SK-N-SH treated with all-trans-retinoic acid at 6 μM for 48 hours (cell line): ENCODE measurements at regions not wholly inside any gene's neighbourhood (a gene's known extent, or its start where the extent isn't known, plus 50 kb on each side); places are given as distances from the start of the nearest gene placed in this dataset.

Experiments used
- CREB5 ChIP-seq: fragments of 250-450 bp; sonication (Bioruptor Pico); IDR thresholded peaks from 2 replicates; pipeline ENCODE4 v1.5.1; 2020; ENCODE audit warnings: low read depth, mild to moderate bottlenecking, moderate library complexity
- CSDC2 ChIP-seq: fragments of 250-450 bp; sonication (Bioruptor Pico); IDR thresholded peaks from 2 replicates; pipeline ENCODE4 v1.5.0; 2020; ENCODE audit warnings: mild to moderate bottlenecking, moderate library complexity
- PATZ1 ChIP-seq: fragments of 250-450 bp; sonication (Bioruptor Pico); IDR thresholded peaks from 2 replicates; pipeline ENCODE4 v1.8.0; 2020; ENCODE audit warnings: mild to moderate bottlenecking, moderate library complexity, borderline replicate concordance
- POU6F1 ChIP-seq: fragments of 250-450 bp; sonication (Bioruptor Pico); IDR thresholded peaks from 2 replicates; pipeline ENCODE4 v1.8.0; 2021; ENCODE audit warnings: low read depth, mild to moderate bottlenecking, moderate library complexity, borderline replicate concordance
- SNAI2 ChIP-seq: fragments of 250-450 bp; sonication (Bioruptor Pico); IDR thresholded peaks from 2 replicates; pipeline ENCODE4 v1.5.0; 2020; ENCODE audit warnings: mild to moderate bottlenecking, moderate library complexity
- TCF4 ChIP-seq: fragments of 250-450 bp; sonication (Bioruptor Pico); IDR thresholded peaks from 2 replicates; pipeline ENCODE4 v1.8.0; 2021; ENCODE audit warnings: mild to moderate bottlenecking, moderate library complexity, borderline replicate concordance
- TOX ChIP-seq: fragments of 250-450 bp; sonication (Bioruptor Pico); IDR thresholded peaks from 2 replicates; pipeline ENCODE4 v1.8.0; 2021; ENCODE audit warnings: mild to moderate bottlenecking, moderate library complexity, borderline replicate concordance
- ZC3H10 ChIP-seq: fragments of 250-450 bp; sonication (Bioruptor Pico); IDR thresholded peaks from 2 replicates; pipeline ENCODE4 v1.5.1; 2021; ENCODE audit warnings: mild to moderate bottlenecking, moderate library complexity
- ZFP3 ChIP-seq: fragments of 250-450 bp; sonication (Bioruptor Pico); IDR thresholded peaks from 2 replicates; pipeline ENCODE4 v1.5.0; 2020; ENCODE audit warnings: mild to moderate bottlenecking, moderate library complexity
- ZFP30 ChIP-seq: fragments of 450-650 bp; formaldehyde crosslinking; IDR thresholded peaks from 2 replicates; pipeline ENCODE4 v1.5.0; 2022; ENCODE audit warnings: mild to moderate bottlenecking, moderate library complexity
- ZNF565 ChIP-seq: fragments of 450-650 bp; formaldehyde crosslinking; conservative IDR thresholded peaks from 2 replicates; pipeline ENCODE4 v1.5.0; 2020; ENCODE audit warnings: low read depth, mild to moderate bottlenecking, moderate library complexity
- ZNF70 ChIP-seq: fragments of 450-650 bp; formaldehyde crosslinking; IDR thresholded peaks from 2 replicates; pipeline ENCODE4 v1.5.0; 2020; ENCODE audit warnings: mild to moderate bottlenecking, moderate library complexity

DNA sequence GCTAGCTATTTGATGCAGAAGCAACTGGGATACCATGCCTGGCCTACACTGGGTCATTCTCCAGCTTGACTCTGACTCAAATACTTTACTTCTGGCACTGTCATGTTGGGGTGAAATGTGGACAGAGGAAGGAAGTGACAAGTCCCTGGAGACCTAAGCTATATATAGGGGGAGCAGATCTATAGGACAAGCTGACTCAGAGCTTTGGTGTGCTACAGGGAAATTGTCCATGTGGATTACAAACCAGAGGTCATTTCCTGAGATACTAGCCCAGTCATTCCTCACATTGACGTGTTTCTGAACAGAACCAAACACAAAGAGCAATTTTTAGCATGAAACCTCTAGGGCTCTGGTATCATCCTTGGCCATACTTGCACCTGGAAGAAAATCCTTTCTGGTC is 531.6 kb upstream of the CLINT1 start:
- no peak for TF ChIP-seq TCF4 (CRISPR knock-in tag)
- TF ChIP-seq SNAI2 (CRISPR knock-in tag): no peak
- TF ChIP-seq ZNF70 (CRISPR knock-in tag): no peak
- TF ChIP-seq ZC3H10 (CRISPR knock-in tag): no peak
- TF ChIP-seq CREB5: no peak
- TF ChIP-seq ZFP30 (CRISPR knock-in tag): no peak
- no peak for TF ChIP-seq ZFP3 (CRISPR knock-in tag)
- TF ChIP-seq POU6F1: no peak
- TF ChIP-seq TOX (CRISPR knock-in tag): no peak
- TF ChIP-seq ZNF565: no peak
- no peak for TF ChIP-seq CSDC2 (CRISPR knock-in tag)
- TF ChIP-seq PATZ1 (CRISPR knock-in tag): no peak
